ENCODE measurements at regions not wholly inside any gene's neighbourhood (a gene's known extent, or its start where the extent isn't known, plus 50 kb on each side); places are given as distances from the start of the nearest gene placed in this dataset.

GRCh38 chr1:221162939-221163338, 283.7 kb downstream of the HLX start:
- intact Hi-C loops (cut with DNase I), result no loop called here
- WGBS, 2 donors, result 88 to 92% methylated on average over 2 of the region's 2 CpGs

GRCh38 chr1:221164029-221164428, 284.8 kb downstream of the HLX start:
- H3K36me3 ChIP-seq (replicated peaks in 1 of 2; ENCODE audit: insufficient read depth in 1 of 2, low read depth in 2 of 2), result no peaks in the 10 kb centered on the region
- DNase-seq, result no peak
- intact Hi-C loops (cut with DNase I), result no loop called here
- no peak for TF ChIP-seq CTCF (IDR thresholded peaks at IDR 0.05)
- no peak for TF ChIP-seq POLR2A (IDR thresholded peaks at IDR 0.05)
- no peaks in the 10 kb centered on the region for H3K4me1 ChIP-seq
- ATAC-seq, result no peak
- no peaks in the 10 kb centered on the region for H3K27me3 ChIP-seq
- WGBS, 2 donors, result 96 to 100% methylated on average over 1 of the region's 1 CpG
- no peaks in the 10 kb centered on the region for H3K9me3 ChIP-seq
- H3K4me3 ChIP-seq, result no peak overlapping the region
- H3K27ac ChIP-seq, result no peak overlapping the region

More at GRCh38 chr1:221162939-221163338, 283.7 kb downstream of the HLX start:
- TF ChIP-seq POLR2A (IDR thresholded peaks at IDR 0.05) (no peak), CTCF (IDR thresholded peaks at IDR 0.05) (no peak)
- ATAC-seq, result no peak
- H3K4me3 ChIP-seq, result no peak overlapping the region
- no peak for DNase-seq
- no peaks in the 10 kb centered on the region for H3K9me3 ChIP-seq
- H3K4me1 ChIP-seq, result no peaks in the 10 kb centered on the region
- no peaks in the 10 kb centered on the region for H3K36me3 ChIP-seq (replicated peaks in 1 of 2; ENCODE audit: insufficient read depth in 1 of 2, low read depth in 2 of 2)
- H3K27ac ChIP-seq, result no peak overlapping the region
- H3K27me3 ChIP-seq, result no peaks in the 10 kb centered on the region

GRCh38 chr1:221164951-221165838, 286.0 kb downstream of the HLX start:
- intact Hi-C loops (cut with DNase I), result no loop called here
- no peak for DNase-seq
- Histone ChIP-seq H3K27me3 (no peaks in the 10 kb centered on the region), H3K4me1 (no peaks in the 10 kb centered on the region), H3K4me3 (no peak overlapping the region), H3K36me3 (replicated peaks in 1 of 2; ENCODE audit: insufficient read depth in 1 of 2, low read depth in 2 of 2) (no peaks in the 10 kb centered on the region), H3K9me3 (no peaks in the 10 kb centered on the region), H3K27ac (no peak overlapping the region)
- no peak for ATAC-seq
- 83 to 84% methylated on average over 4 of the region's 4 CpGs for WGBS, 2 donors
- TF ChIP-seq CTCF (IDR thresholded peaks at IDR 0.05) (no peak), POLR2A (IDR thresholded peaks at IDR 0.05) (no peak)

- intact Hi-C loops (cut with DNase I), result no loop called here
- DNase-seq (no peak), ATAC-seq (no peak)
- WGBS, 2 donors, result 52 to 54% methylated on average over 7 of the region's 7 CpGs
- H3K4me1 ChIP-seq, result no peaks in the 10 kb centered on the region
- H3K27ac ChIP-seq, result no peak overlapping the region
- no peaks in the 10 kb centered on the region for H3K9me3 ChIP-seq
- no peak for TF ChIP-seq POLR2A (IDR thresholded peaks at IDR 0.05)
- TF ChIP-seq CTCF (IDR thresholded peaks at IDR 0.05), result no peak
- no peaks in the 10 kb centered on the region for H3K36me3 ChIP-seq (replicated peaks in 1 of 2; ENCODE audit: insufficient read depth in 1 of 2, low read depth in 2 of 2)
- H3K27me3 ChIP-seq, result no peaks in the 10 kb centered on the region
- H3K4me3 ChIP-seq, result no peak overlapping the region
Observed at GRCh38 chr1:221165839-221166500, 286.7 kb downstream of the HLX start.

All from body of pancreas (tissue), 4 donors.